Cardiac septum (tissue), 1 donor: ENCODE measurements at regions not wholly inside any gene's neighbourhood (a gene's known extent, or its start where the extent isn't known, plus 50 kb on each side); places are given as distances from the start of the nearest gene placed in this dataset.

Experiments
- DNase-seq: peaks from one replicate; pipeline ENCODE4 v3.0.0-alpha.2; 2020; ENCODE audit warnings: low spot score
- intact Hi-C: fragments of 100-400 bp; cut with DNase I; formaldehyde crosslinking; loops from one replicate; pipeline ENCODE4 v1.14.0; 2022
- donor health status: DM: no; HTN: no; CAD: no.

DNA sequence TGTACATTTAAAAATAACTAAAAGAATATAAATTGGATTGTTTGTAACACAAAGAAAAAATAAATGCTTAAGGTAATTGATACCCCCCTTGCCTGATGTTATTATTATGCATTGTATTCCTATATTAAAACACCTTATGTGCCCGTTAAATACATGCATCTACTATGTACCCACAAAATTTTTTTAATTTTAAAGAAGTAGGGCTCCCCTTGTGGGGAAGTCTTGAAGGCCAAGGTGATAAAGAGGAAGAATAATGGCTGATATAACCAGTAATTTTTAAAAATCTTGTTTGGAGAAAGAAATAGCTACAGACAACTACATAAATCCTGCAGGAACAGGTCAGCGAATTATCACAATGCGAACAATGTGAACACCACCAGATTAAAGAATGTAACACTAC, 451.7 kb upstream of the ARHGEF26 start:
- DNase-seq: no peak
- intact Hi-C loops: no loop called here

DNA sequence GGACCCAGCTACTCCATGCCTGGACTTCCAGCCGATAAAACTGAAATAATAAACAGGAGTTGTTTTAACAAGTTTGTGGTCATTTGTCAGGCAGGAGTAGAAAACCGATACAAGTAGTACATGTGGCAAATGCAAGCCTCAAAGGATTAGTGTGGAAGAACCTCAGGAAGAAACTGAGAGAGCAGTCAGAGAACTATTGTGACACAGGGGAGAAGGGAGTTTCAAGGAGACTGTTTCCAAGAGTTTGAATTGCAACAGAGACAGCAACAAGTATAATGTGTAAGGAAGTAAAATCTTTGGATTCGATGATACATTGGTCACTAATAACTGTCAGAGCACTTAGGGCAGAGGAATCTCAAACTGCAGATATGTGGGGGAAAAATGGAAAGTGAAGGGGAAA, 450.6 kb upstream of the ARHGEF26 start:
- intact Hi-C loops: no loop called here
- no peak for DNase-seq

DNA sequence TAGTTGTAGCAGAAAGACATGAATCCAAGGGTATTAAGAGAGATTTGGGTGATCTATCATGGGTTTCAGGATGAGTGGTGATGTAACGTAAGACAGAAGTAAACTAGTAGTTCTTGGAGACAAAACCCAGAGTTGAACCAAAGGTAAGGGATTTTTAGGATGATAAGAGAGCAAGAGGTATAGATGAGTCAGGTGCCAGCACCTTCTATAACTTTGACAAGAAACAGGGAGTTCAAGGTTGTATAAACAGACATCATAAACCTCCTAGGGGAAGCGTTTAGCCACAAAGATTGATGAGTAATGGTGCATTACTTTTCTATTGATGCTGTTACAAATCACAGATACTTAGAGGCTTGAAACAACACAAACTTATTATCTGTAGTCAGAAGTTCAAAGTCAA, 447.3 kb upstream of the ARHGEF26 start:
- intact Hi-C loops: no loop called here
- no peak for DNase-seq

DNA sequence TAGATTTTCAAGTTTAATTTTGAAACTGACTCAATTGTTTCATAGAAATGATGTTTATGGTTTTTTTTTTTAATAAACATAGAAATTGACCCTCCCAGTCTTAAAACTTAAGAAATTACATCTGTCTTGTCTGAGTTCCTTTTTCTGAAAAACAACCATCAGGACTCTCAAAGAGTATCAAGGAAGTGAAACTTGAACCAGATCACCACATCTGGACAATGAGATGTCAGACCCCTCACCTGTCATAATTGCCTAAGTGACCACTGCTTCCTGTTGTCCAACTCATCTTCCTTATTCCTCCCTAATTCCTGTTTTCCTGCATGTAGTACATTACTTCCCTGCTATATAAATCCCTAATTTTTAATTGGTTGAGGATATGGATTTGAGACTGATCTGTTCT, 441.5 kb upstream of the ARHGEF26 start:
- intact Hi-C loops: no loop called here
- no peak for DNase-seq

DNA sequence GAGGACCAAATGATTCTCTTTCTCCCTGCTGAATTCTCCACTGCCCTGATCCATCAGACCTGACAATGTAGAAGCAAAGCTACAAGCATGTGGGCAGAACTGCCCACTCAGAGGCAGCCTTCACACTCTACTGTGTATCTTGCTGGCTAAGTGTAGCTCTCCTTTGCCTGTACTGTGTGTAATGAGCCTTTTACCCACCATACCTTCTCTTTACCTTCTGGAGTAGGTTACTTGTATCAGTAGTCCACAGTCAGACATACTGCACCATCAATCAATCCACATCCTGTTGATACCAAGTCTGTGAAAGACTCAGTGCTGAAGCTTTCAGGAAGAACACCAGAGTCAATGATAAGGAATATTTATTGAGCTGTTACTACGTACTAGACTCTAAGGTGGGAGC, 440.7 kb upstream of the ARHGEF26 start:
- intact Hi-C loops: no loop called here
- DNase-seq: no peak

DNA sequence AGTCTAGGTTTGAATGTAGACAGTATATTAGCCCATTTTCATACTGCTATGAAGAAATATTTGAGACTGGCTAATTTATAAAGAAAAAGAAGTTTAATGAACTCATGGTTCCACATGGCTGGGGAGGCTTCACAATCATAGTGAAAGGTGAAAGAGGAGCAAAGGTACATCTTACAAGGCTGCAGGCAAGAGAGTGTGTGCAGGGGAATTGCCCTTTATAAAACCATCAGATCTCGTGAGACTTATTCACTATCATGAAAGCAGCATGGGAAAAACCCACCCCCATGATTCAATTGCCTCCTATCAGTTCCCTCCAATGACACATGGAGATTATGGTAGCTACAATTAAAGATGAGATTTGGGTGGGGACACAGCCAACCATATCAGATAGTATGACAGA, 440.1 kb upstream of the ARHGEF26 start:
- DNase-seq: no peak
- intact Hi-C loops: no loop called here

DNA sequence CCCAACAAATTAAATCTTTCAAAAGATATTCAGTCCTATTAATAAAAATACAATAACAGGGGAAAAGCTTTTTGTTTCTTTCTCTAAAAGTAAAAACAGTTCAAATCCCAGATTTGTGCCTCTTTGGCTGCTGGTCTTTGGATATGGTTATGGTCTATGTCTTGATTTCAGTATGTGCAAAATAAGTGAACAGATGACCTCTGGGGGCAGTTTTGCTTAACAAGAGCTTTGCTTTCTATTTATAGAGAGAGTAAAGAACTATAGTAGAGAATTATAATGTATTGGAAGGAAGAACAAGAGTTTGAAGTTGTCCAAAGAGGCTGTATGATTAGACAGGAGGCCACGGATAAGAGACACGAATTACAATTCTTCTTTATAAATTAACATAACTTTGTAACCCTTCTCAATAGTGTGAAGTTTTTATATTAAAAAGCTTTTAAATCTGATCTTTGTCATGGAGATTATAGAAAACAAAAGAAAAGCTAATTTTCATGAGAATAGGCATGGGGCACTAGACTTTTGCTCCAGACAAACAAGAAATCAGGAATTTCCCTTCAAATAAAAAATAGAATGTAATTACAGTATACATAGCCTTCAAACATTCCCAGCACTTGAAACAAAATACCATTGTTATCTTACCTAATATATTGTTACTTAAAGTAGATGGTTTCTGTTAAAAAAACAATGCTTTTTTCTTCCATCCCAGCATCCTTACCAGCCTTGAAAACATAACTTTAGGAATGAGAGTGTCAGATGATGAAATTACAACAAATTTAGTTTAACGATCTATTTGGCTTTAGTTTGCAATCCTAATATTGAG, 432.7 kb upstream of the ARHGEF26 start:
- intact Hi-C loops: no loop called here
- no peak for DNase-seq

DNA sequence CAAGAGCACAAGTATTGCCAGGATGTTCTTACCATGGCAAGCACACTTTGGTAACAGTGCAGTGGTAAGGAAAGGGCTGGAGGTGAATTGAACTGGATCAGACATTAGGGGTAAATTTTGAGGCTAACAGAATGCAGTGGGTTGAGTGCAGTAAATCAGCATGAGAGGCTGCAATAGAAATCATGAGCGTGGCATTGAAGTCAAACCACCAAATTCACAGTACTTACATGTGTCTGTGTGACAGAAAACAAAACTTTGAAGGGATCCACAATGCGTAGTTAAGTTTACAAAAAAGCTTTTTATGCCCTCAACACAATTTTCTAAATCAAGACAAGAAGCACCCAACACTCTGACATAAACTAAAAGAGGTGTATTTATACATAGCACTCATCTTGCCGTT, 428.0 kb upstream of the ARHGEF26 start:
- intact Hi-C loops: no loop called here
- DNase-seq: no peak

DNA sequence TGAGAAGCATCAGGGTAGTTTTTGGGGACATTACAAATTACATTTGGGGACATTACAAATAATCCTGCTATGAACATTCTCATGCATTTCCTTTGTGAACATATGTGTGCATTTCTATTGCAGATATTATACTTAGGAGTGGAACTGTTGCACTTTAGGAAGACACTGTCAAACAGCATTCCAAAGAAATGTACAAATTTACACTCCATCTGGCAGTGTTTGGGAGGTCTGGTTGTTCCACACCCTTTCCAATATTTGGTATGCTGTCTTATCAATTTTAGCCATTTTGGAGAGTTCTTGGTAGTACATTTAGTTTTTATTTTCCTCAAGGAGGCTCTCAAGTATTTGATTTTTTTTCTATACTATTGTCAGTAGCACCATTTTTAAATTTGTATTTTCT, 419.1 kb upstream of the ARHGEF26 start:
- DNase-seq: no peak
- intact Hi-C loops: no loop called here

DNA sequence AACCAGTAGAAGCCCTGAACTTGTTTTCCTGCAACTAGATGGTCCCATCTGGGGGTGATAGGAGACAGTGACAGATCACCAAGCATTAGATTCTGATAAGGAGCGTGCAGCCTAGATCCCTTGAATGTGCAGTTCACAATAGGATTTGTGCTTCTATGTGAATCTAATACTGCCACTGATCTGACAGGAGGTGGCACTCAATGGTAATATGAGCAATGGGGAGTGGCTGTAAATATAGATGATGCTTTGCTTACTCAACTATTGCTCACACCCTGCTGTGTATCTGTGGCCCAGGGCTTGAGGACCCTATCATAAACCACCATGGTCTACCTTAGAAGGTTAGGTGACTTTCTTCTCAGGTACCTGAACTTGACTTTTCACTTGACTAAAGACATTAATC, 417.1 kb upstream of the ARHGEF26 start:
- intact Hi-C loops: no loop called here
- no peak for DNase-seq

DNA sequence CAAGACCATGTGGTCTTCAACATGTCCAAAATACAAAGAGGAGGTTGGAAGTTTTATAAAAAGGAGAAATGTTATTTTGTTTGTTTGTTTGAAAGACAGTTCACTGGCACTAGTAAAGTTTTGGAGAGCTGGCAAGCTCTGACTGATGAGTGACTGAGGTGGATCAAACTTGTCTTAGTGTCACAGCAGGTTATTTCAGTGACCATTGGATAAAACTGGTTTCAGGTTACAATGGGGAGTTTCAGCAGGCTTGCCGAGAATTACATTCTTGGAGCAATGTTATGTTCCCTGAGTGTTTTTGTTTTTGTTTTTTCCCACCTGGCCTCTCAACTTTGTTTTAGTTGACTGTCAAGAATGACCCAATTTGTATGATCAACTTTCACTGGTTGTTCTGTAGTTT, 414.5 kb upstream of the ARHGEF26 start:
- no peak for DNase-seq
- intact Hi-C loops: no loop called here

DNA sequence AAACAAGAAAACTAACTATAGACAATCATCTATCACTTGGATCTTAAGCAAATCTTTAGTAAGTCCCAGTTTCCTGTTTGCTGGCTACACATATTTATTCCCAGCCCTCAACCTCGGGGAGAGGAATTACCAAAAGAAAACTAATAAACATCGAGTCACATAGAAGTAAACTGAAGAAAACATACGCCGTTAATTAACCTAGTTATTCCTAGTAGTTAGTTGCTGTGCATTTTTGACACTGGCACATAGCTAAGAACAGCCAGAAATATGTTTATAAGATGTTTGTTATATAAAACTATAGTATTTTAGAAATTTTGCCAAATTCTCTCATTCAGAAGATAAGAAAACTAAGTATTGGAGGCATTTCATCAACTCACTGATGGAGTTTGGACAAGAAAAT, 407.2 kb upstream of the ARHGEF26 start:
- intact Hi-C loops: no loop called here
- DNase-seq: no peak

DNA sequence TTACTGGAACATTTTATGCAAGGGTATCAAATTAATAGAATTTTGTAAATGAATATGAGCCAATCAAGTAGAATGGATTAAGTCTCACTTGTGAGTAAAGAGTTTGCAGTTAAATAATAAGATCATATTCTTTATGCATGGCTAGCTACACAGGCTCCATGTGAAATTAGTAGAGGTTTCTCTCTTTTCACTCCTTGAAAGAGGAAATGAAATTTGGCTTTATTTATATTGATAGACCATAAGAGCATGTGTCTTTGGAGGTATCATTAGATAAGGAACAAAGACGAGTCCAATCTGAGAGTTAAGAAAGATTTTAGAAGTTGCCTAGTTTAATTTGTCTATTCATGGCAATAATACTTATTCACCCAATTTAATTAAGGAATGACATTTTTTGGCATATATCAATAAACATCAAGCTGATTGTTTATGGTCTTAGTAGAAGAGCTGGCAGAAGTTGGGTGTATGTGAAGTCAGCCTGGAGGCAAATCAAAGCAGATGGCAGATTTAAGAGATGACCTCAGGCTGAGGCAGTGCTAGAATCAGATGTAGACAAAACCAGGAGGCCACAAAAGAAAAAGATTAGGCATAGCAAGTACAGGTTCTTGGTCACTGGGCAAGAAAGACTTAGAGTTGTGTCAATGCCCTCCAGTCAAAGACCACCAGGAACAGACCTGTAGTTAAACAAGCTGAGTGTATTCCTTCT, 406.5 kb upstream of the ARHGEF26 start:
- DNase-seq: no peak
- intact Hi-C loops: no loop called here

DNA sequence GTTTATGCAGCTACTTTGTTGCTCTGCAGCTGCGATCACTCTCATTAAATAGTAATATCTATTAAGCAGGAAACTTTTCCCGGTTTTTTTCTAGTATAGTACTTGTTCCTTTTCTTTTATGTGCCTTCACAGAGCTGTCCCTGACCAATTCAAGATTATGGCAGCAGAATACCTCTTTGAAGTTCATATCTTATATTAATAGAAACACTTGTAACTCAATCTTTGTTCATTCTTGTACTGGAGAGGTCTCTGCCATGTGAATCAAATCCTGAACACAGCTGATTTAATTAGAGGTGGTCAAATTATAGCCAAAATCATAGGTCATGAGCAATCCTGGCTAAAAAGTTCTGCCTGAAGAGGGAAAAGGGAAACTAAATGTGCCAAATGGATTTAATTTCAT, 399.0 kb upstream of the ARHGEF26 start:
- intact Hi-C loops: no loop called here
- no peak for DNase-seq

DNA sequence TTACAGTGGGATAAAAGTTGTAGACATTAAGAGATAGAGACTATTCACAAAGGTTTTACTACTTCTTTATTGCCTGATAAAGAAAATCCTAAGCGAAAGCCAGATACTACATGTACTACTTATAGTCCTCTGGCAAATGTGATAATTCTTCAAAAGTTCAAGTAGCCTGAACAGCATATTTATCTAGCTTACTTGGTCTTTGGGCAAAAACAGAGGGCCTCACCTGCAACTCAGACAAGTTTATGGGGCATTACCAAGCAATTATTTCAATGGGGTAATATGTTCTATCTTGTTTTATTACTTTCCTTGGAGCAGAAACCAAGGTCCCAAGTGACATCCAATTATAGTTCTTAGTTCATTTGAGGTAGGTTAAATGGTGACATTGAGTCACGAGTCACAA, 390.1 kb upstream of the ARHGEF26 start:
- DNase-seq: no peak
- intact Hi-C loops: no loop called here

DNA sequence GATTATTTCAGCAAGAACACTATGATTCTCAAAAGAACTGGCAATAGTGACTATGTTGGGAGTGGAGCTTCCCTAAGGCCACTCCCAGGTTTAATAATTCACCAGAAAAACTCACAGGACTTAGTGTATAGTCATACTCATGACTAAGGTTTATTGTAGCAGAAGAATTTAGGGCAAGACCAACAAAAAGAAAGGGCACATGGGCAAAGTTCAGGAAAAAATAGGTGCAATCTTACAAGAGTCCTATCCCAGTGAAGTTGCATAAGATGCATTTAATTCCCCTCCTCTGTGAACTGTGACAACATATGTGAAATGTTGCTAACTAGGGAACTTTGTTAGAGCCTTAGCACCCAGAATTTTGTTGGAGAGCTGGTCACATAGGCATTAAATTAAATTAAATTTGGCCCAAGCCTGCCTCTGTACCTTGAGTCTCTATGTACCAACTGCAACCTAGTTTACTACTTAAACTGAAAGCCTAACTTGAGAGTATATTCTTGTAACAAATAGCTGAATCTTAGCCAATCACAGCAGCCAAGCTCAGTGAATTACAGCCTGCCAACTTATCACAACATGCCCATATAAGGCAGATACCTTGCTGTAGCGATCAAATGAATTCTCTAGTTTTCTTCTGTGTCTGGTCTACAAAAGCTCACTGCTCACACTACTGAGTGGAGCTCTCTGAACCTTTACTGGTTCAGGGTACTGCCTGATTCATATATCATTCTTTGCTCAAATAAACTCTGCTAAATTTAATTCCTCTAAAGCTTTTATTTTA, 386.2 kb upstream of the ARHGEF26 start:
- intact Hi-C loops: no loop called here
- DNase-seq: no peak

DNA sequence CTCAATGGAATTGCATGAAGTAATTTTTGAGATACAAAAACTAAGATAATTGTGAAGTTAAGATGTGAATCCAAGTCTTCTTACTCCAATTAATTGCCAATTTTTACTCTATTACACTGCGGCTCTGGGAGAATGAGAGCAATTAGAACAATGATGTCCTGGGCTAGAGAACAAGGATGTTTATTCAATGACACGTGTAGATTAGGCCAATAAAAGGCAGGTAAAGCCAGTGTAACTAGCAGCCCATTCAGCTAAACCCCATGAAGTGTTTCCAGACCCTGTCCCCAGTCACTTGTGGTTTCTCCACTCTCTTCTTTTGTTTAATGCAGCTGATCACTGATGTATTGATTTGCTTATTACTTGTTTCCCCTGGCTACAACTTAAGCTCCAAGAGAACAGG, 381.1 kb upstream of the ARHGEF26 start:
- intact Hi-C loops: no loop called here
- DNase-seq: no peak

DNA sequence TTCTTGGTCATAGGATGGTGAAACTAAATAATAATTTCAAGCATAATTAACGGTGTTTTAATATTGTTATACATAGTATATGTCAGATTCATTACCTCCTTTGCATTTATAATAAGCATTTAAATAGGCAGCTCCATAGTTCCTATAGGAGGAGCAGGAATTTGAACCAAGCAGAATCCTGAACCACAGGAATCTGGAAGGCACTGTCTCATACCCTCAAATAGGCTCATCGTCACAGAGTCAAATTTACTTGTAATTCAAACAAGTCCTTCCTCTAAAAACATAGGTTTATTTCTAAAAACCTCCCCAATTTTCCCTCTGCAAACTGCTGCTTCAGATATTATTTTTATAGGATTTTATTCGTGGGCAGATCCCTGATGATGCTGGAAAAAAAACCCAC, 376.3 kb upstream of the ARHGEF26 start:
- DNase-seq: no peak
- intact Hi-C loops: no loop called here

DNA sequence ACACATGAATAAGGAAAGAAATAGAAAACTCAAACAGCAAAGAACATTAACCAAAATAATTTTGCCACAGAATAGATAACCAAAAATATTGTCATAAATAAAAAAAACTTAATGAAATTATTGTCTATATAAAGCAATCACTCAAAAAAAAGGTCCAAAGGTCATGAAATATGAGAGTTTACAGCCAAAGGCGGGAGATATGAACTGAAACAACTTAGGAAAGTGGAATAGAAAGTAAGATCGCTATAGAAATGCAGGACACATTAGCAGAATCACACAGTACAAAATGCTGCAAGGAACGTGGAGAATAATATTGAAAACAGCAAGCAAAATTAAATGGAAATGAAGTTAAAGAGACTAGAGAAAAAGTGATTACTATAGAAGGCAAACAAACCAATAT, 375.0 kb upstream of the ARHGEF26 start:
- DNase-seq: no peak
- intact Hi-C loops: no loop called here

DNA sequence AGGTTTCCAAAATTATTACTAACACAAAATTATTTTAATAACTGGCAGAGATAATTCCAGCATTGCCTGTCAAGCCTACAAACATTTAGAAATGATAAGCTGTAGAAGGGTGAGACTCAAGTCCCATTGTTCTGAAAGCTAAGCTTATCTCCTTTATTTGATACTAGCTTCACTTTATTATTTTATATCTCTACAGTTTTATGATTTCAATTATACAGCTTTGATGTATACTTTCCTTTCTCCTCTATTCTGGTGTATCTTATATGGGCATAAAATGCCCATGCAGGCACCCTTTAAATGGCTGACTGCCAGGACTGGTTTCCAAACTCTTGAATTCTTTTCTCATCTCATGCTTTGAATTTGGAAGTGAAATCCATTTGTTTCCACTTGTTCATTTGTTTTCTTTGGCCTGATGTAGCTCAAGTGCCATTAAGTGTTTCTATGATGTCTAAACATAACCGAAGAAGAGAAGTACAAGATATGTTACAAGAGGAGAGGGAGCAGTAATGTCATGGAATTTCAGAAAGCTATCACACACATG, 372.1 kb upstream of the ARHGEF26 start:
- no peak for DNase-seq
- intact Hi-C loops: no loop called here
